ENCODE measurements at regions not wholly inside any gene's neighbourhood (a gene's known extent, or its start where the extent isn't known, plus 50 kb on each side); places are given as distances from the start of the nearest gene placed in this dataset.

DNA sequence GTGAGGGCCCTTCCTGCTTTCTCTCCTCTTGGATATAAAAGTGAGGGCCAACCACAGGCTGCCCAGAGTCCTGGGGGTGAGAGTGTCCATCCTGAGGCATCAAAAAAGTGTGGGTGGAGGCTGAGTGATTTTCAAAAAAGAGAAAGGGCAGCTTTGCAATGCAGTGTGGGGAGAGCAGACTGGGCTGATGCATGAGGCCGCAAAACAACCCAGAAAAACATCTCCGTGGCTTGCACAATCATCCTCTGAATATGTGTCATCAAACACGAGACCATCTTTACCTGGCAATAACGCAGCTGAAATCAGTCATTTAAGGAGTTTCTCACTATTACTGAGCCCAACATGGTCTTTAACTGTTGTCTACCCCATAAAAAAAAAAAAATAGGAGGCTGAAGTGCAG lies 191.2 kb upstream of the SOX4 start:
- Histone ChIP-seq H3K4me3 (no peak overlapping the region), H3K4me1 (ENCODE audit: control insufficient read depth in 1 of 2, low read depth in 2 of 2) (no peaks in the 10 kb centered on the region), H3K27ac (no peak overlapping the region), H3K36me3 (no peaks in the 10 kb centered on the region), H3K9me3 (no peaks in the 10 kb centered on the region), H3K27me3 (replicated peaks; ENCODE audit: insufficient read depth) (no peaks in the 10 kb centered on the region)
- no peak for ATAC-seq (ENCODE audit: insufficient number of reproducible peaks, low FRiP score, low read depth)
- TF ChIP-seq, protein P1, sequence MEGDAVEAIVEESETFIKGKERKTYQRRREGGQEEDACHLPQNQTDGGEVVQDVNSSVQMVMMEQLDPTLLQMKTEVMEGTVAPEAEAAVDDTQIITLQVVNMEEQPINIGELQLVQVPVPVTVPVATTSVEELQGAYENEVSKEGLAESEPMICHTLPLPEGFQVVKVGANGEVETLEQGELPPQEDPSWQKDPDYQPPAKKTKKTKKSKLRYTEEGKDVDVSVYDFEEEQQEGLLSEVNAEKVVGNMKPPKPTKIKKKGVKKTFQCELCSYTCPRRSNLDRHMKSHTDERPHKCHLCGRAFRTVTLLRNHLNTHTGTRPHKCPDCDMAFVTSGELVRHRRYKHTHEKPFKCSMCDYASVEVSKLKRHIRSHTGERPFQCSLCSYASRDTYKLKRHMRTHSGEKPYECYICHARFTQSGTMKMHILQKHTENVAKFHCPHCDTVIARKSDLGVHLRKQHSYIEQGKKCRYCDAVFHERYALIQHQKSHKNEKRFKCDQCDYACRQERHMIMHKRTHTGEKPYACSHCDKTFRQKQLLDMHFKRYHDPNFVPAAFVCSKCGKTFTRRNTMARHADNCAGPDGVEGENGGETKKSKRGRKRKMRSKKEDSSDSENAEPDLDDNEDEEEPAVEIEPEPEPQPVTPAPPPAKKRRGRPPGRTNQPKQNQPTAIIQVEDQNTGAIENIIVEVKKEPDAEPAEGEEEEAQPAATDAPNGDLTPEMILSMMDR (IDR thresholded peaks at IDR 0.05): no peak
- DNase-seq (ENCODE audit: low spot score): no peak

DNA sequence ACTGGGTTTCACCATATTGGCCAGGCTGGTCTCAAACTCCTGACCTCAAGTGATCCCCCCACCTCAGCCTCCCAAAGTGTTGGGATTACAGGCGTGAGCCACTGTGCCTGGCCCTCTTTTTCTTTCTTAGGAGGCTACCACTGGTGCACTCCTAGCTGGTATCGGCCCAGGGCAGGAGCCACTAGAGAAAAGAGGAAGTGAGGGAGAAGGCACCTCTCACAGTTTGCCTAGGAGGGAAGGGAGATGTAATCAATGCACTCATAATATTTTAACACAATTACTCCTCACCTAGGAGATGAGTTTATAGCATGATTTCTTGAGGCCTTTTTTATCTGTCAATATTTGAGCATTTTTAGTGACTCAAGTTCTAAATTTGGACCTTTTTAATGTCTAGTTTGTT lies 189.0 kb upstream of the SOX4 start:
- DNase-seq (ENCODE audit: low spot score): no peak
- TF ChIP-seq, protein P1 (IDR thresholded peaks at IDR 0.05): no peak
- Histone ChIP-seq H3K4me1 (ENCODE audit: control insufficient read depth in 1 of 2, low read depth in 2 of 2) (no peaks in the 10 kb centered on the region), H3K27me3 (replicated peaks; ENCODE audit: insufficient read depth) (no peaks in the 10 kb centered on the region), H3K36me3 (no peaks in the 10 kb centered on the region), H3K27ac (no peak overlapping the region), H3K9me3 (no peaks in the 10 kb centered on the region), H3K4me3 (no peak overlapping the region)
- ATAC-seq (ENCODE audit: insufficient number of reproducible peaks, low FRiP score, low read depth): no peak

- no peak overlapping the region for H3K4me3 ChIP-seq
- no peaks in the 10 kb centered on the region for H3K9me3 ChIP-seq
- no peaks in the 10 kb centered on the region for H3K27me3 ChIP-seq (replicated peaks; ENCODE audit: insufficient read depth)
- ATAC-seq (ENCODE audit: insufficient number of reproducible peaks, low FRiP score, low read depth) (no peak), DNase-seq (ENCODE audit: low spot score) (no peak)
- no peaks in the 10 kb centered on the region for H3K4me1 ChIP-seq (ENCODE audit: control insufficient read depth in 1 of 2, low read depth in 2 of 2)
- H3K36me3 ChIP-seq: no peaks in the 10 kb centered on the region
- TF ChIP-seq, protein P1 (IDR thresholded peaks at IDR 0.05): no peak
- H3K27ac ChIP-seq: no peak overlapping the region
These were observed 187.2 kb upstream of the SOX4 start for GRCh38 chr6:21406316-21406715.

- no peaks in the 10 kb centered on the region for H3K27me3 ChIP-seq (replicated peaks; ENCODE audit: insufficient read depth)
- H3K9me3 ChIP-seq: no peaks in the 10 kb centered on the region
- H3K4me3 ChIP-seq: no peak overlapping the region
- TF ChIP-seq, protein P1 (IDR thresholded peaks at IDR 0.05): no peak
- no peak for ATAC-seq (ENCODE audit: insufficient number of reproducible peaks, low FRiP score, low read depth)
- H3K4me1 ChIP-seq (ENCODE audit: control insufficient read depth in 1 of 2, low read depth in 2 of 2): no peaks in the 10 kb centered on the region
- no peaks in the 10 kb centered on the region for H3K36me3 ChIP-seq
- H3K27ac ChIP-seq: no peak overlapping the region
- no peak for DNase-seq (ENCODE audit: low spot score)
These were observed 184.3 kb upstream of the SOX4 start for GRCh38 chr6:21409231-21409630.

DNA sequence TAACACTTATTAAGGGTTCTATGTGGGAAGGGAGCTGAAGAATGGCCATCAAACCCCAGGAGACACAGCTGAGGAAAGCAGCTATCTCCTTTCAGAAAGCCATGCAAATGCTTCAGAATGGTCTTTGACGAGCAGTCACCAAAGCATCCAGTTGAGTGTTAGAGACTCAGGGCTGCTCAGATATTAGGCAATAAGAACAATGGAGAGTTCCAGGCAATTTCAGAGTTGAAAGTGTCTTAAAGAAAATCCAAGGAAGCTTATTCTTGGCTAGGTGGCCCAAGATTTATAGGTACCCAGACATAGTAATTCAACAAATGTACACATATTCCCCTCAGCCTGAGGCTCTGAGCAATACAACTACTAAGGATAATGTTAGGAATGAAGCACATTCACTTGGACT lies 180.1 kb upstream of the SOX4 start:
- no peak for ATAC-seq (ENCODE audit: insufficient number of reproducible peaks, low FRiP score, low read depth)
- H3K9me3 ChIP-seq: no peaks in the 10 kb centered on the region
- H3K27ac ChIP-seq: no peak overlapping the region
- H3K4me3 ChIP-seq: no peak overlapping the region
- no peak for DNase-seq (ENCODE audit: low spot score)
- no peaks in the 10 kb centered on the region for H3K36me3 ChIP-seq
- H3K4me1 ChIP-seq (ENCODE audit: control insufficient read depth in 1 of 2, low read depth in 2 of 2): no peaks in the 10 kb centered on the region
- no peaks in the 10 kb centered on the region for H3K27me3 ChIP-seq (replicated peaks; ENCODE audit: insufficient read depth)
- TF ChIP-seq, protein P1 (IDR thresholded peaks at IDR 0.05): no peak

Measured in thoracic aorta (tissue), 2 donors.